Calu3 (cell line): ENCODE measurements at regions not wholly inside any gene's neighbourhood (a gene's known extent, or its start where the extent isn't known, plus 50 kb on each side); places are given as distances from the start of the nearest gene placed in this dataset.
"Not testable (repeated sequence)": the region's sequence is repeated elsewhere in the genome, so short reads cannot be mapped to it uniquely, and the experiment has no call there.

Experiments
- BruUV-seq: library from RNA; stranded (reverse); fragments of 400-500 nt; replicated peaks from 2 replicates; lab custom pipeline; 2021; lab: Mats Ljungman, UMichigan
- CTCF ChIA-PET: fragments of 300-600 bp; sonication (Branson Sonifier 250); formaldehyde crosslinking; loops from one replicate; lab custom pipeline; 2022; ENCODE audit warnings: antibody characterized with exemption; lab: Charles Lee
- DNase-seq: peaks from one replicate; pipeline ENCODE4 v3.0.0; 2022
- H3K27ac Mint-ChIP-seq: one replicate; pipeline ENCODE4 v1.8.0; 2022; ENCODE audit warnings: mixed read lengths; ENCODE audit not compliant: unreplicated experiment
- H3K27me3 Mint-ChIP-seq: one replicate; pipeline ENCODE4 v1.8.0; 2022; ENCODE audit warnings: mixed read lengths; ENCODE audit not compliant: unreplicated experiment
- H3K36me3 Mint-ChIP-seq: one replicate; pipeline ENCODE4 v1.8.0; 2022; ENCODE audit warnings: mild to moderate bottlenecking, moderate library complexity, mixed read lengths; ENCODE audit not compliant: insufficient read depth, unreplicated experiment
- H3K4me1 Mint-ChIP-seq: one replicate; pipeline ENCODE4 v1.8.0; 2022; ENCODE audit warnings: mild to moderate bottlenecking, low read depth, mixed read lengths; ENCODE audit not compliant: unreplicated experiment
- H3K4me3 Mint-ChIP-seq: one replicate; pipeline ENCODE4 v1.8.0; 2022; ENCODE audit warnings: mild to moderate bottlenecking, low read depth, moderate library complexity, mixed read lengths; ENCODE audit not compliant: unreplicated experiment
- H3K9me3 Mint-ChIP-seq: one replicate; pipeline ENCODE4 v1.8.0; 2022; ENCODE audit warnings: low read depth, mixed read lengths; ENCODE audit not compliant: unreplicated experiment
- intact Hi-C: fragments of 100-400 bp; cut with micrococcal nuclease; formaldehyde crosslinking; loops from one replicate; pipeline ENCODE4 v1.10.0; 2022; ENCODE audit not compliant: unreplicated experiment

DNA sequence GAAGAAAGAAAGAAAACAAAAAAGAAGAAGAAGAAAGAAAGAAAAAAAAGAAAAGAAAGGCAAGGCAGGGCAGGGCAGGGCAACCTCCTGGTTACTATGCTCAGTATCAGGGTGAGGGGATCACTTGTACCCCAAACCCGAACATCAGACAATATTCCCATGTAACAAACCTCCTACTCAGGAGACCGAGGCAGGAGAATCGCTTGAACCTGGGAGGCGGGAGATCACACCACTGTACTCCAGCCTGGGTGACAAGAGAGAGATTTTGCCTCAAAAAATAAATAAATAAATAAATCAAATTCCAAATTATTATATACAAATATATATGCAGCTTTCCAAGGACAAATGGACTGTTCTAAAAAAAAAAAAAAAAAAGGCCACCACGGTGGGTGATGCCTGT is 138.8 kb upstream of the TPTE start:
- BruUV-seq, H3K4me1 Mint-ChIP-seq, H3K27me3 Mint-ChIP-seq, DNase-seq, H3K27ac Mint-ChIP-seq, CTCF ChIA-PET, H3K36me3 Mint-ChIP-seq, intact Hi-C loops, H3K4me3 Mint-ChIP-seq, H3K9me3 Mint-ChIP-seq: not testable (repeated sequence)

DNA sequence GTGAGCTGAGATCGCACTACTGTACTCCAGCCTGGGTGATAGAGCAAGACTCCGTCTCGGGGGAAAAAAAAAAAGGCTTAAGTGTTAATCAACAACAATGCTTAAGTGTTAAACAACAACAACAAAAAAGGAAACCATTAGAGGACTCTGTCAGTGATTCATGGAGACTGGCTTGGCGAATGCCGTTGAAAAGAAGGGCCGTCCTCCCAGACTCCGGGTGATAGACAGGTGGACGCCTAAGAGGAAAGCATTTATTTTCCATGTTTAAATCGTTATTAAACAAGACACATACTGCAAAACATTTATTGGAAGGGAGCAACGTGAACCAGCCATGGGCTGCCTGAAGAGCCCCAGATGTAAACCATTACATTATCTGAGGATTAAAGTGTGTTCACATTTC is 137.8 kb upstream of the TPTE start:
- intact Hi-C loops, DNase-seq, H3K27ac Mint-ChIP-seq, H3K9me3 Mint-ChIP-seq, H3K4me3 Mint-ChIP-seq, BruUV-seq, H3K4me1 Mint-ChIP-seq, H3K27me3 Mint-ChIP-seq, CTCF ChIA-PET, H3K36me3 Mint-ChIP-seq: not testable (repeated sequence)

DNA sequence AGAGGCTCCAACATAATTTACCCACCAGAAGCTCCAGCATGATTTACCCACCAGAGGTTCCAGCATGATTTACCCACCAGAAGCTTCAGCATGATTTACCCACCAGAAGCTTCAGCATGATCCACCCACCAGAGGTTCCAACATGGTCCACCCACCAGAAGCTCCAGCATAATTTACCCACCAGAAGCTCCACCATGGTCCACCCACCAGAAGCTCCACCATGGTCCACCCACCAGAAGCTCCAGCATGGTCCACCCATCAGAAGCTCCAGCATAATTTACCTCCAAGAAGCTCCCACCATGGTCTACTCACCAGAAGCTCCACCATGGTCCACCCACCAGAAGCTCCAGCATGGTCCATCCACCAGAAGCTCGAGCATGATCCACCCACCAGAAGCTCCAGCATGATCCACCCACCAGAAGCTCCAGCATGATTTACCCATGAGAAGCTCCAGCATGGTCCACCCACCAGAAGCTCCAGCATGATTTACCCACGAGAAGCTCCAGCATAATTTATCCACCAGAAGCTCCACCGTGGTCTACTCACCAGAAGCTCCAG is 137.0 kb upstream of the TPTE start:
- DNase-seq, H3K27ac Mint-ChIP-seq, H3K27me3 Mint-ChIP-seq, BruUV-seq, H3K4me3 Mint-ChIP-seq, CTCF ChIA-PET, H3K9me3 Mint-ChIP-seq, H3K4me1 Mint-ChIP-seq, intact Hi-C loops, H3K36me3 Mint-ChIP-seq: not testable (repeated sequence)

DNA sequence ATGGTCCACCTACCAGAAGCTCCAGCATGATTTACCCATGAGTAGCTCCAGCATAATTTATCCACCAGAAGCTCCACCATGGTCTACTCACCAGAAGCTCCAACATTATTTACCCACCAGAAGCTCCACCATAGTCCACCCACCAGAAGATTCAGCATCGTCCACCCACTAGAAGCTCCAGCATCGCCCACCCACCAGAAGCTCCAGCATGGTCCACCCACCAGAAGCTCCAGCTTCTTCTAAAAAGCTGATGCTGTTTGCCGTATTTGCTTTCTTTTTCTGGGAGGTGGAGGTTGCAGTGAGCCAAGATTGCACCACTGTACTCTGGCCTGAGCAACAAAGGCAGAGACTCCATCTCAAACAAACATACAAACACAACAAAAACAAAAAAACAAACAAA is 136.2 kb upstream of the TPTE start:
- BruUV-seq, H3K27ac Mint-ChIP-seq, CTCF ChIA-PET, H3K27me3 Mint-ChIP-seq, DNase-seq, H3K4me3 Mint-ChIP-seq, H3K36me3 Mint-ChIP-seq, intact Hi-C loops, H3K9me3 Mint-ChIP-seq, H3K4me1 Mint-ChIP-seq: not testable (repeated sequence)

DNA sequence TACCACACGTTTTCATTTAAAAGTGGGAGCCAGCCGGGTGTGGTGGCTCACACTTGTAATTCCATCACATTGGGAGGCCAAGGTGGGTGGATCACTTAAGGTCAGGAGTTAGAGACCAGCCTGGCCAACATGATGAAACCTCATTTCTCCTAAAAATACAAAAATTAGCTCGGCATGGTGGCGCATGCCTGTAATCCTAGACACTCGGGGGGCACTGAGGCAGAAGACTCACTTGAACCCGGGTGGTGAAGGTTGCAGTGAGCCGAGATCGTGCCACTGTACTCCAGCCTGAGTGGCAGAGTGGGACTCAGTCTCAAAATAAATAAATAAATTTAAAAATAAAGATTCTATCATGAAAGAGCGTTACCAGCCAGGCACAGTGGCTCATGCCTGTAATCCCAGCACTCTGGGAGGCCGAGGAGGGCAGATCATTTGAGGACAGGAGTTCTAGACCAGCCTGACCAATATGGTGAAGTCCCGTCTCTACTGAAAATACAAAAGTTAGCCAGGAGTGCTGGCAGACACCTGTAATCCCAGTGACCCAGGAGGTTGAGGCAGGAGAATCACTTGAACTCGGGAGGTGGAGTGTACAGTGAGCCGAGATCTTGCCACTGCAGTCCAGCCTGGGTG is 135.4 kb upstream of the TPTE start:
- H3K27me3 Mint-ChIP-seq, CTCF ChIA-PET, intact Hi-C loops, DNase-seq, H3K36me3 Mint-ChIP-seq, H3K9me3 Mint-ChIP-seq, H3K4me1 Mint-ChIP-seq, BruUV-seq, H3K27ac Mint-ChIP-seq, H3K4me3 Mint-ChIP-seq: not testable (repeated sequence)

DNA sequence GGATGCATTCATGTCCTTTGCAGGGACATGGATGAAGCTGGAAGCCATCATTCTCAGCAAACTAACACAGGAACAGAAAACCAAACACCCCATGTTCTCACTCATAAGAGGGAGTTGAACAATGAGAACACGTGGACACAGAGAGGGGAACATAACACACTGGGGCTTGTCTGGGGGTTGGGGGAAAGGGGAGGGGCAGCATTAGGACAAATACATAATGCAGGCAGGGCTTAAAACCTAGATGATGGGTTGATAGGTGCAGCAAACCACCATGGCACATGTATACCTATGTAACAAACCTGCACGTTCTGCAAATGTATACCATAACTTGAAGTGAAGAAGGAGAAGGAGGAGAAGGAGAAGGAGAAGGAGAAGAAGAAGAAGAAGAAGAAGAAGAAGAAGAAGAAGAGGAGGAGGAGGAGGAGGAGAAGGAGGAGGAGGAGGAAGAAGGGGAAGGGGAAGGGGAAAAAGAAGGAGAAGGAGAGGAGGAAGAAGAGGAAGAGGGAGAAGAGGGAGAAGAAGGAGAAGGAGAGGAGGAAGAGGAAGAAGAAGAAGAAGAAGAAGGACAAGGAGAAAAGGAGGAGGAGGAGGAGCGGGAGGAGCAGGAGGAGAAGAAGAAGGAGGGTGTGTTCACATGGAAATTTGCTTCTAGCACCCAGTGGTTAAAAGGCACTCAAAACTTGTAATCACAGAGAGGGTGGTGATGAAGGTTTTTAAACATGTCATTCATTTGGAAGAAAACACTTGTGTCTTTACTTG is 133.5 kb upstream of the TPTE start:
- H3K4me3 Mint-ChIP-seq, H3K9me3 Mint-ChIP-seq, BruUV-seq, H3K27me3 Mint-ChIP-seq, DNase-seq, intact Hi-C loops, H3K27ac Mint-ChIP-seq, H3K4me1 Mint-ChIP-seq, CTCF ChIA-PET, H3K36me3 Mint-ChIP-seq: not testable (repeated sequence)

DNA sequence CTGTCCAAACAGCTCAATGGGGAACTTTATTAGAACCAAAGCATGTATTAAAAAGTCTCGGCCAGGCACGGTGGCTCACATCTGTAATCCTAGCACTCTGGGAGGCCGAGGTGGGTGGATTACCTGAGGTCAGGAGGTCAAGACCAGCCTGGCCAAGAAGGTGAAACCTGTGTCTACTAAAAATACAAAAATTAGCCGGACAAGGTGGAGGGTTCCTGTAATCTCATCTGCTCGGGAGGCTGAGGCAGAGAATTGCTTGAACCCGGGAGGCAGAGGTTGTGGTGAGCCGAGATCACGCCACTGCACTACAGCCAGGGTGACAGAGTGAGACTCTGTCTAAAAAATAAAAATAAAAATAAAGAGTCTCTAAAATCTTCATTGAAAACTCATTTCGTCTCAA is 132.8 kb upstream of the TPTE start:
- DNase-seq, BruUV-seq, H3K27ac Mint-ChIP-seq, H3K4me1 Mint-ChIP-seq, H3K4me3 Mint-ChIP-seq, H3K27me3 Mint-ChIP-seq, intact Hi-C loops, CTCF ChIA-PET, H3K36me3 Mint-ChIP-seq, H3K9me3 Mint-ChIP-seq: not testable (repeated sequence)

DNA sequence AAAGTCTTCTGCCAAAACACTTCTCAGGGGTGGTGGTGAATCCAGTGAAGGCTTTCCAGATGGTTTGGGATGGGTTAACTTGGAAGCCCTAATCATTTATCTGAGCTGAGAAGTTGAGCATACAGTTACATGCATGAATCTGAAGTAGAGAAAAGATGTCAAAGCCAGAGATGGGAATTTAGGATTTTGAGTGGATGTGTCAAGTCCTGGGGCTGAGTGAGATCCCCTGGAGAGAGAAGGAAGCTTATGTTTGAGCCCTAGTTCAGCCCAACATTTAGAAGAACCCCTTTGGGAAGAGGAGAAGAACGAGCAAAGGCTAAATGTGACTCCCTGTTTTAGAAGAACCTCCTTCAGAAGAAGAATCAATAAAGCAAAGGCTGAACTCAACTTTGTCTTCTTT is 129.1 kb upstream of the TPTE start:
- H3K27ac Mint-ChIP-seq, H3K27me3 Mint-ChIP-seq, H3K4me3 Mint-ChIP-seq, H3K9me3 Mint-ChIP-seq, DNase-seq, H3K4me1 Mint-ChIP-seq, intact Hi-C loops, CTCF ChIA-PET, H3K36me3 Mint-ChIP-seq, BruUV-seq: not testable (repeated sequence)

DNA sequence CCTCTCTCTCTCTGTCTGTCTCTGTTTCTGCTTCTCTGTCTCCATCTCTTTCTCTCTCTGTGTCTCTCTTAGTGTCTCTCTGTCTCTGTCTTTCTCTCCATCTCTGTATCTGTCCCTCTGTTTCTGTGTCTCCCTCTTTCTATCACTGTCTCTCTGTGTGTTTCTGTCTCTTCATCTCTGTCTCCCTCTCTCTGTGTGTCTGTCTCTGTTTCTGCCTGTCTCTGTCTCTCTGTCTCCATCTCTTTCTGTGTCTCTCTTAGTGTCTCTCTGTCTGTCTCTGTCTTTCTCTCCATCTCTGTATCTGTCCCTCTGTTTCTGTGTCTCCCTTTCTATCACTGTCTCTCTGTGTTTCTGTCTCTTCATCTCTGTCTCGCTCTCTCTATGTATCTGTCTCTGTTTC is 125.4 kb upstream of the TPTE start:
- H3K4me1 Mint-ChIP-seq, H3K36me3 Mint-ChIP-seq, H3K27ac Mint-ChIP-seq, DNase-seq, H3K4me3 Mint-ChIP-seq, intact Hi-C loops, H3K27me3 Mint-ChIP-seq, BruUV-seq, CTCF ChIA-PET, H3K9me3 Mint-ChIP-seq: not testable (repeated sequence)

DNA sequence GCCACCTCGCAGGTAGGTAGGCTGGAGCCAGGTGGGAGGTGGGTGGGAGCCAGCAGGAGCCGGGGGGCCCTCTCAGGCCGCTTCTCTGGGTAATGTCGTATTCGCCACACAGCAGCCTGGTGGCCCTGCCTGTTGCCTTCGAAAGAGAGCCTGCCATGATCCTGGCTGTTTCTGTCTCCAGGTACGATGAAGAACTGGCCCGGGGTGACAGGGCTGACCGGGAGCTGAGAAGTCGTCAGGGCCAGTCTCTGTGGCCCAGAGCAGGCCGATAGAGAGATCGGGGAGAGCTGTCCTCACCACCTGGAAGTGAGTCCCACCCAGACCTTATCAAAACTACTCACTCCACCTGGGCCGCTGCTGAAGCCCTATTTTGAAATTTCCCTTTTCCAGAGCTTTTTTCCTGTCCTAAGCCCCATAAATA is 123.9 kb upstream of the TPTE start:
- H3K27ac Mint-ChIP-seq, CTCF ChIA-PET, H3K27me3 Mint-ChIP-seq, H3K36me3 Mint-ChIP-seq, intact Hi-C loops, DNase-seq, BruUV-seq, H3K4me3 Mint-ChIP-seq, H3K4me1 Mint-ChIP-seq, H3K9me3 Mint-ChIP-seq: not testable (repeated sequence)
